ENCODE measurements at regions not wholly inside any gene's neighbourhood (a gene's known extent, or its start where the extent isn't known, plus 50 kb on each side); places are given as distances from the start of the nearest gene placed in this dataset.

DNA sequence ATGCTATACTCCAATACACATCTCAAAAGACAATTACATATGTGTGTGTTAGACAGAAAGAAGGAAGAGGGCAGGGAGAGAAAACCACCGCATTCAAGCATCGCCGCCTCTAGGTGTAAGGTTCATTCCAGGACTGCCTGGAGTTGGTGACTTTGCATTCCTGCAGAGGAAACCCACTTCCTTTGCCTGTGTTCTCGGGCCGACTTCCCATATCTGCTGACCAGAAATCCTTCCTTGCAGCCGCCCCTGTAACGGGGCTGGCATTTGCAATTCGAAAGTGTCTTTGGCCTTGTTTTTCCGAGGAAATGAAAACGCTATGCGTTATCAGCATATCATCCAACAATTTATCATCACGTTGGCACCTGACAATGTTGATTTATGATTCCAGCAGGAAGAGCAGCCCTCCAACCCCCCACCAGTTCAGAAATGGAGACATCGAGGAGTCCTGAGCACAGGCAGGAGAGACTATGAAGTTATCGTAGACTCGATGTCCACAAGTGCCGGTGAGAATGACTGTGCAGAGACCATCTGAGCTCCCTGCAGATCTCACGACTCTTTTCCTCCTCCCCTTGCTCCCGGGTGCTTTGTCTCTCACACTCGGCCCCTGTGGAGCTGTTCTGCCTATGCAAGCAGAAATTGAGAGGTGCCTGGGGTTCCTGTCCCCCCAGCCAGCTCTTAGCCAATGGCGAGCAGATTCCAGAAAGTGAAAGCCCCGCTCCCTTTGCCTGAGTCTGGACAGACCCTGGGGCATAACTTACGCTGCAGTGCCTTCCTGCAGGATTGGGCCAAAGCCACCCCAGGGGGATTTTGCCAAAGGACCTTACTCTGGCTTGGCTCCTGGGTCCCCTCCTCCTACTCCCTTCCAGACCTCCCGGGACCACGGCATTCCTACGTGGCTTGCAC lies 68.9 kb upstream of the FOXK1 start (continued):
- no peak for TF ChIP-seq ZNF510 (CRISPR knock-in tag; IDR thresholded peaks at IDR 0.05; ENCODE audit: low read depth)

- in situ Hi-C loops (cut with HindIII; ENCODE audit: extremely low pct_ligation_motif_present, low pct_unique_long_range_greater_than_20kb) = loop anchor here (25.0 kb wide), 1 partner anchor 148 kb away; no protein-coding TSS in a partner anchor
- H3K27ac ChIP-seq (ENCODE audit: extremely low read length, insufficient read depth, low read length) = no peak overlapping the region
- H4K20me1 ChIP-seq (ENCODE audit: insufficient read depth, low read length) = no peaks in the 10 kb centered on the region
- no peaks in the 10 kb centered on the region for H3K36me3 ChIP-seq (replicated peaks in 1 of 2; ENCODE audit: control insufficient read depth in 1 of 2, insufficient read depth in 2 of 2, low read length in 2 of 2)
- DNase-seq (ENCODE audit: low spot score) = no peak
- no peaks in the 10 kb centered on the region for H3K79me2 ChIP-seq (ENCODE audit: insufficient read depth, low read length)
- CTCF ChIA-PET (ENCODE audit: low intra/inter-chr PET ratio, low total read pairs) = interaction anchor here (1.9 kb wide), 1 partner anchor 17 kb away, joined by 7 read pairs; no protein-coding TSS in a partner anchor
- H2AFZ ChIP-seq (ENCODE audit: low read length) = peak overlapping the region; percentile 80
- peaks cover 18% of the 10 kb centered on the region for H3K4me1 ChIP-seq (ENCODE audit: insufficient read depth, low read length)
- peak; percentile 45 for ATAC-seq
- intact Hi-C loops (cut with micrococcal nuclease; ENCODE audit: unreplicated experiment) = no loop called here
- H3K4me3 ChIP-seq (replicated peaks in 1 of 3; ENCODE audit: insufficient read depth in 1 of 3, low read depth in 2 of 3, low read length in 3 of 3) = peak overlapping the region; percentile 48 to 68 (median 51)
- POLR2A ChIA-PET = interaction anchor here (1.1 to 1.7 kb wide), 2 partner anchors 28 to 162 kb away, joined by 3 to 5 read pairs; partner anchors contain the start of gene AP5Z1
- no peaks in the 10 kb centered on the region for H3K9me3 ChIP-seq (ENCODE audit: low read length)
- BruUV-seq (replicated peaks) = no TSS peak
- no peak for FAIRE-seq
- peak overlapping the region; percentile 96 for H3K4me2 ChIP-seq (ENCODE audit: low read depth, low read length)
- peaks cover 0 to 4% of the 10 kb centered on the region in 2 experiments; a peak in 1 of 5 replicates for H3K27me3 ChIP-seq (ENCODE audit: control insufficient read depth in 1 of 2, insufficient read depth in 2 of 2, low read length in 2 of 2)
- peak overlapping the region; percentile 40; the same call in 1 of the 2 replicates for H3K9ac ChIP-seq (ENCODE audit: insufficient read depth, low read depth, low read length)
- 22% methylated on average over 14 of the region's 15 CpGs for WGBS (ENCODE audit: low lambda C conversion rate)
- TF ChIP-seq, protein P1, sequence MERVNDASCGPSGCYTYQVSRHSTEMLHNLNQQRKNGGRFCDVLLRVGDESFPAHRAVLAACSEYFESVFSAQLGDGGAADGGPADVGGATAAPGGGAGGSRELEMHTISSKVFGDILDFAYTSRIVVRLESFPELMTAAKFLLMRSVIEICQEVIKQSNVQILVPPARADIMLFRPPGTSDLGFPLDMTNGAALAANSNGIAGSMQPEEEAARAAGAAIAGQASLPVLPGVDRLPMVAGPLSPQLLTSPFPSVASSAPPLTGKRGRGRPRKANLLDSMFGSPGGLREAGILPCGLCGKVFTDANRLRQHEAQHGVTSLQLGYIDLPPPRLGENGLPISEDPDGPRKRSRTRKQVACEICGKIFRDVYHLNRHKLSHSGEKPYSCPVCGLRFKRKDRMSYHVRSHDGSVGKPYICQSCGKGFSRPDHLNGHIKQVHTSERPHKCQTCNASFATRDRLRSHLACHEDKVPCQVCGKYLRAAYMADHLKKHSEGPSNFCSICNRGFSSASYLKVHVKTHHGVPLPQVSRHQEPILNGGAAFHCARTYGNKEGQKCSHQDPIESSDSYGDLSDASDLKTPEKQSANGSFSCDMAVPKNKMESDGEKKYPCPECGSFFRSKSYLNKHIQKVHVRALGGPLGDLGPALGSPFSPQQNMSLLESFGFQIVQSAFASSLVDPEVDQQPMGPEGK (CRISPR knock-in tag; IDR thresholded peaks at IDR 0.05) = 0 out of 2 replicates have a peak, but pooled peaks have one; percentile 23
- no peak for TF ChIP-seq ZBTB39 (CRISPR knock-in tag; IDR thresholded peaks at IDR 0.05)
- no peak for TF ChIP-seq SP4 (CRISPR knock-in tag; IDR thresholded peaks at IDR 0.05)
- TF ChIP-seq, protein P2, sequence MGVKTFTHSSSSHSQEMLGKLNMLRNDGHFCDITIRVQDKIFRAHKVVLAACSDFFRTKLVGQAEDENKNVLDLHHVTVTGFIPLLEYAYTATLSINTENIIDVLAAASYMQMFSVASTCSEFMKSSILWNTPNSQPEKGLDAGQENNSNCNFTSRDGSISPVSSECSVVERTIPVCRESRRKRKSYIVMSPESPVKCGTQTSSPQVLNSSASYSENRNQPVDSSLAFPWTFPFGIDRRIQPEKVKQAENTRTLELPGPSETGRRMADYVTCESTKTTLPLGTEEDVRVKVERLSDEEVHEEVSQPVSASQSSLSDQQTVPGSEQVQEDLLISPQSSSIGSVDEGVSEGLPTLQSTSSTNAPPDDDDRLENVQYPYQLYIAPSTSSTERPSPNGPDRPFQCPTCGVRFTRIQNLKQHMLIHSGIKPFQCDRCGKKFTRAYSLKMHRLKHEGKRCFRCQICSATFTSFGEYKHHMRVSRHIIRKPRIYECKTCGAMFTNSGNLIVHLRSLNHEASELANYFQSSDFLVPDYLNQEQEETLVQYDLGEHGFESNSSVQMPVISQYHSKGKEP (CRISPR knock-in tag; IDR thresholded peaks at IDR 0.05) = no peak
- no peak for TF ChIP-seq ZNF605 (CRISPR knock-in tag; IDR thresholded peaks at IDR 0.05)
- no peak for TF ChIP-seq HIC2 (CRISPR knock-in tag; IDR thresholded peaks at IDR 0.05; ENCODE audit: low read depth)
- TF ChIP-seq, protein P3, sequence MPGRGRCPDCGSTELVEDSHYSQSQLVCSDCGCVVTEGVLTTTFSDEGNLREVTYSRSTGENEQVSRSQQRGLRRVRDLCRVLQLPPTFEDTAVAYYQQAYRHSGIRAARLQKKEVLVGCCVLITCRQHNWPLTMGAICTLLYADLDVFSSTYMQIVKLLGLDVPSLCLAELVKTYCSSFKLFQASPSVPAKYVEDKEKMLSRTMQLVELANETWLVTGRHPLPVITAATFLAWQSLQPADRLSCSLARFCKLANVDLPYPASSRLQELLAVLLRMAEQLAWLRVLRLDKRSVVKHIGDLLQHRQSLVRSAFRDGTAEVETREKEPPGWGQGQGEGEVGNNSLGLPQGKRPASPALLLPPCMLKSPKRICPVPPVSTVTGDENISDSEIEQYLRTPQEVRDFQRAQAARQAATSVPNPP (CRISPR knock-in tag; IDR thresholded peaks at IDR 0.05) = no peak
- no peak for TF ChIP-seq CENPX (CRISPR knock-in tag; IDR thresholded peaks at IDR 0.05)
- no peak for TF ChIP-seq MYNN (CRISPR knock-in tag; IDR thresholded peaks at IDR 0.05; ENCODE audit: low read depth)
Measured at GRCh38 chr7:4613846-4614548, 68.1 kb upstream of the FOXK1 start.

Measured in HepG2 (cell line).